ENCODE measurements at regions not wholly inside any gene's neighbourhood (a gene's known extent, or its start where the extent isn't known, plus 50 kb on each side); places are given as distances from the start of the nearest gene placed in this dataset.

GRCh38 chr20:59391975-59392374 is 91.6 kb downstream of the EDN3 start:
- TF ChIP-seq SUZ12 (IDR thresholded peaks at IDR 0.05; ENCODE audit: extremely low read depth, insufficient read depth, insufficient read length): no peak
- no peak for TF ChIP-seq YY1 (IDR thresholded peaks at IDR 0.05; ENCODE audit: insufficient read depth, insufficient read length)
- no peak for TF ChIP-seq ZNF274 (IDR thresholded peaks at IDR 0.05; ENCODE audit: low read depth, low read length)
